Esophagus squamous epithelium (tissue), 5 donors: ENCODE measurements at regions not wholly inside any gene's neighbourhood (a gene's known extent, or its start where the extent isn't known, plus 50 kb on each side); places are given as distances from the start of the nearest gene placed in this dataset.

ENCODE experiments used
- DNase-seq: peaks from one replicate; lab custom pipeline; 2025; lab: John Stamatoyannopoulos, UW
- H3K27ac ChIP-seq, 4 donors: fragments of 200-600 bp; sonication (generic); one replicate each; pipeline ENCODE4 v1.5.1; 2016 to 2019; ENCODE audit warnings: mild to moderate bottlenecking in 1 of 4
- H3K27me3 ChIP-seq, 4 donors: fragments of 200-600 bp; sonication (generic); 1 replicate in 3 of 4; 2 replicates in 1 of 4; pipeline versions ENCODE4 v1.5.1 to v1.6.0; 2017 to 2021; ENCODE audit warnings: antibody characterized with exemption in 1 of 4
- H3K36me3 ChIP-seq, 3 donors: fragments of 200-600 bp; sonication (generic); one replicate each; pipeline ENCODE4 v1.5.1; 2016 to 2019
- H3K4me1 ChIP-seq, 3 donors: fragments of 200-600 bp; sonication (generic); one replicate each; pipeline ENCODE4 v1.5.1; 2017 to 2019
- H3K4me3 ChIP-seq, 4 donors: fragments of 200-600 bp; sonication (generic); 1 replicate in 3 of 4; 2 replicates in 1 of 4; pipeline ENCODE4 v1.5.1; 2016 to 2019; ENCODE audit warnings: mild to moderate bottlenecking in 2 of 4, moderate library complexity in 1 of 4
- H3K9me3 ChIP-seq, 3 donors: fragments of 200-600 bp; sonication (generic); one replicate each; pipeline ENCODE4 v1.5.1; 2016 to 2019
- POLR2A ChIP-seq, 4 donors: fragments of 450-650 bp; IDR thresholded peaks; one replicate each; pipeline ENCODE4 v1.6.1; 2017; ENCODE audit warnings: antibody characterized with exemption in 4 of 4, mild to moderate bottlenecking in 4 of 4, moderate library complexity in 3 of 4
- WGBS, 2 donors: methylation state at CpG; one replicate each; pipeline ENCODE4 v1.1.5; 2018; 5-methylcytosine and 5-hydroxymethylcytosine counted together
- intact Hi-C: fragments of 100-400 bp; cut with DNase I; formaldehyde crosslinking; loops from one replicate; pipeline ENCODE4 v1.15.0; 2022
- TF ChIP-seq, protein P1 (sequence below), 6 experiments: fragments of 450-650 bp in 4 of 6; fragments of 200-600 bp in 2 of 6; sonication (generic) in 2 of 6; IDR thresholded peaks; one replicate each; pipeline ENCODE4 v1.5.1; 2016 to 2019; ENCODE audit warnings: antibody characterized with exemption in 6 of 6, mild to moderate bottlenecking in 4 of 6, moderate library complexity in 4 of 6
- donor health status: DM: yes; HTN: yes; CAD: no.

DNA sequence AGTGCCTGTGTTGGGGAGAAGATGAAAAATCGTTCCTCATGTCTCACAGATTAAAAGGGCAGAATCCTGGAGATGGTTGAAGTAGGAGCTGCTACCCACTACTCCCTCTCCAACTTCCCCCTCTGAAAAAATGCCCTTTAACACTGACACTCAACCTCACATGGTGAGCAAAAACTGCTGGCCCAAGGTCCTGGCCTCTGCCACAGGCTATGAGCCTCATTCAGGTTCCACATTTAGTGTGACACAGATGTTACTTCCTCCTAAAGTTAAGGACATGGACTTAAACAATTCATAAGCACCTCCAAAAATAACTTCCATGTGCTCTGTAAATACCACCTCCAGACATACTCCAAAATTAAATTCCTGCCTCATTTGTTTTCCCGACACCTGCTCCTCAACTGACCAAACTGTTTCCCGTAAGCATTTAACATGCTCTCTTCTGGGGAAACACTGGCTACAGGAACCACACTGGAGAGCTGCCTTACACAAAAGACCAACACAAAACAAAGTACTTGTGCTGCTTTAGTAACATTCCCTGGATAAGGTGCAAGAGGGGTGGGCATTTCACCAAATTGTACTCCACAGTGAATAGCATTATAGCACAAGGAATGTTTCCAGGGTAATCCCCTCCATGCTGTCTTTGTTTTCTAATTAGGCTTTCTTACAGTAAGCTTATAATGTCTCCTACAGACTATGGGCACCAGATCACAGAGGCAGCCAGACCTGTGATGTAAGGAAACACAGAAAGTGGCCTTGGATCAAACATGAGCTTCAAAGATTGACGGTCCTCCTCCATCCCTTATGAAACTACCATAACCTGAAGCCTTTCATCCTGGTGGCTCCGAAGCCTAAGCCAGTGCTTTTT, 57.0 kb downstream of the PHLDA1 start:
- H3K27ac ChIP-seq, result no peak overlapping the region
- intact Hi-C loops, result no loop called here
- H3K4me3 ChIP-seq, result no peak overlapping the region
- TF ChIP-seq, protein P1, sequence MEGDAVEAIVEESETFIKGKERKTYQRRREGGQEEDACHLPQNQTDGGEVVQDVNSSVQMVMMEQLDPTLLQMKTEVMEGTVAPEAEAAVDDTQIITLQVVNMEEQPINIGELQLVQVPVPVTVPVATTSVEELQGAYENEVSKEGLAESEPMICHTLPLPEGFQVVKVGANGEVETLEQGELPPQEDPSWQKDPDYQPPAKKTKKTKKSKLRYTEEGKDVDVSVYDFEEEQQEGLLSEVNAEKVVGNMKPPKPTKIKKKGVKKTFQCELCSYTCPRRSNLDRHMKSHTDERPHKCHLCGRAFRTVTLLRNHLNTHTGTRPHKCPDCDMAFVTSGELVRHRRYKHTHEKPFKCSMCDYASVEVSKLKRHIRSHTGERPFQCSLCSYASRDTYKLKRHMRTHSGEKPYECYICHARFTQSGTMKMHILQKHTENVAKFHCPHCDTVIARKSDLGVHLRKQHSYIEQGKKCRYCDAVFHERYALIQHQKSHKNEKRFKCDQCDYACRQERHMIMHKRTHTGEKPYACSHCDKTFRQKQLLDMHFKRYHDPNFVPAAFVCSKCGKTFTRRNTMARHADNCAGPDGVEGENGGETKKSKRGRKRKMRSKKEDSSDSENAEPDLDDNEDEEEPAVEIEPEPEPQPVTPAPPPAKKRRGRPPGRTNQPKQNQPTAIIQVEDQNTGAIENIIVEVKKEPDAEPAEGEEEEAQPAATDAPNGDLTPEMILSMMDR (IDR thresholded peaks at IDR 0.05), result no peak
- no peak for TF ChIP-seq POLR2A (IDR thresholded peaks at IDR 0.05)
- no peak for DNase-seq
- H3K9me3 ChIP-seq, result no peaks in the 10 kb centered on the region
- H3K36me3 ChIP-seq, result no peaks in the 10 kb centered on the region
- no peaks in the 10 kb centered on the region for H3K27me3 ChIP-seq
- WGBS, 2 donors, result 70 to 92% methylated on average over 5 of the region's 5 CpGs
- peaks cover 26 to 37% (median 27%) of the 10 kb centered on the region in 3 donors for H3K4me1 ChIP-seq

DNA sequence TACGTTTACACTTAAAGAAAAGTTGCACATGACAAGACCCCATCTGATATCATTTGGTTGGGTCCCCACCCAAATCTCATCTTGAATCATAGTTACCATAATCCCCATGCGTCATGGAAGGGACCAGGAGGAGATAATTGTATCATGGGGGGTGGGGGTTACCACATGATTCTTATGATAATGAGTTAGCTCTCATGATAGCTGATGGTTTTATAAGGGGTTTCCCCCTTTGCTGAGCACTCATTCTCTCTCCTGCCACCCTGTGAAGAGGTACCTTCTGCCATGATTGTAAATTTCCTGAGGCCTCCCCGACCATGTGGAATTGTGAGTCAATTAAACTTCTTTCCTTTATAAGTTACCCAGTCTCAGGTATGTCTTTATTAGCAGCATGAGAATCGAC, 60.3 kb downstream of the PHLDA1 start:
- no peak for DNase-seq
- 86 to 96% methylated on average over 4 of the region's 4 CpGs for WGBS, 2 donors
- Histone ChIP-seq H3K27me3 (no peaks in the 10 kb centered on the region), H3K4me3 (no peak overlapping the region), H3K9me3 (no peaks in the 10 kb centered on the region), H3K36me3 (no peaks in the 10 kb centered on the region), H3K4me1 (peaks cover 0 to 7% (median 5%) of the 10 kb centered on the region in 3 donors), H3K27ac (no peak overlapping the region)
- intact Hi-C loops, result no loop called here
- TF ChIP-seq, protein P1 (IDR thresholded peaks at IDR 0.05), result no peak
- TF ChIP-seq POLR2A (IDR thresholded peaks at IDR 0.05), result no peak

DNA sequence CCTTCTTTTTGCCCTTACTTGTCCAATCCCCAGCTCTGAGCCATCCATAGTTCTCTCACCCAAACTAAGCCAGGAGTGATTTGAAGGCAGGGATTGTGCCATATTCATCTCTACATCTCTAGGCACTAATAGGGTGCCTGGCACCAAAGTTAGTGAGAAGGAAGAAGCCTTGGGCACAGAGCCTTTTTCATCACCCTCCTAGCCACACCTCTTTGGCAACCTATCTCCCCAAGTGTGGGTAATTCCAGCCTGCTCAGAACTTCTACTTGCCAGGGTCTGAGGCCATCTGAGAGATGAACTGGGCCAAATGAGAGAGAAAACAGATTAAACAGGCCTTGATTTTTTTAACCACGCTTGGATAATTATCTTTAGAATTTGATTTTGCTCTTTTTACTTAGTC, 61.3 kb downstream of the PHLDA1 start:
- 32 to 48% methylated on average over 1 of the region's 1 CpG for WGBS, 2 donors
- no peak overlapping the region for H3K4me3 ChIP-seq
- no peaks in the 10 kb centered on the region for H3K9me3 ChIP-seq
- no peaks in the 10 kb centered on the region for H3K36me3 ChIP-seq
- intact Hi-C loops, result no loop called here
- H3K27me3 ChIP-seq, result no peaks in the 10 kb centered on the region
- TF ChIP-seq, protein P1 (IDR thresholded peaks at IDR 0.05), result no peak
- no peak for TF ChIP-seq POLR2A (IDR thresholded peaks at IDR 0.05)
- peak overlapping the region in 1 of 4 donors; percentile 34 for H3K27ac ChIP-seq
- peaks cover 0 to 7% (median 5%) of the 10 kb centered on the region in 3 donors for H3K4me1 ChIP-seq
- DNase-seq, result no peak

DNA sequence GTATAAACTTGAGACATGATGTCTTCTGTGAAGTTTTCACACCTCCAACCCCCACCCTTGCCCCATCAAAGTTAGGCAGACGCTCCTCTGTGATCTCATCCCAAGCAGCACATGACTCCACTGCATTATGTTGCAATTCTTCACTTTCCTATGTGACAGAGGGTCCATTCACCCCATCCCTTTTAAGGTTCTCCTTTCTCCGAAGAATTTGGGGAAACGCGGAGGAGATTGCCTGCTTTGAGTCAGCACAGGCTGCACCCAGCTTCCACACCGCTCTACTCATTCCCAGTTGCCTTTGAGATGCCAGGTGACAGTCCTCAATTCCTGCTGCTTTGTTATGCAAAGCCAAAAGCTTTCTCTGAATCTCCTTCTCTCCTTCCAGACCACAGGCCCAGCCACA, 61.8 kb downstream of the PHLDA1 start:
- H3K4me1 ChIP-seq, result peaks cover 0 to 7% (median 5%) of the 10 kb centered on the region in 3 donors
- TF ChIP-seq, protein P1 (IDR thresholded peaks at IDR 0.05), result no peak
- TF ChIP-seq POLR2A (IDR thresholded peaks at IDR 0.05), result no peak
- no peak overlapping the region for H3K4me3 ChIP-seq
- 29 to 57% methylated on average over 5 of the region's 5 CpGs for WGBS, 2 donors
- no peak for DNase-seq
- no peaks in the 10 kb centered on the region for H3K9me3 ChIP-seq
- no peaks in the 10 kb centered on the region for H3K27me3 ChIP-seq
- H3K36me3 ChIP-seq, result no peaks in the 10 kb centered on the region
- H3K27ac ChIP-seq, result peak overlapping the region in 1 of 4 donors; percentile 34
- intact Hi-C loops, result no loop called here

DNA sequence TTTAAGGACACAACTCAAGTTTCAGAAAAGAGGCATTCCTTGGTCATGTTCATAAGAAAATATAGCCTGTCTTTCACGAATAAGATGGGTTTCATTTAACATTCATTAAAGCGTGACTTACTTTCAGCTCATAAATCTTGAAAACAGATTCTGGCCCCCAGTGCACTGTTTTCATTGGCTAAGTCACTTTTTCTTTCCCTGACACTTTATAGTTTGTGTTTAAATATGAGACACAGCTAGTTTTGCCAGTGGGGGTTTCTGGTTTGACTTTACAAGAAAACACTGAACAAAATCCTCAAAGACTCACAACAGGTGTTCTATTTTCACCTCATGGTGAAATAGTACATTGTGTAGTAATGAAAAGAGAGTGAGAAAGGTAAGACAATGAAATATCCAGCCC, 65.9 kb downstream of the PHLDA1 start:
- WGBS, 2 donors, result 81 to 83% methylated on average over 2 of the region's 2 CpGs
- Histone ChIP-seq H3K36me3 (no peaks in the 10 kb centered on the region), H3K9me3 (no peaks in the 10 kb centered on the region), H3K27ac (peak overlapping the region in 1 of 4 donors; percentile 6), H3K4me1 (peaks cover 0 to 14% (median 5%) of the 10 kb centered on the region in 3 donors), H3K4me3 (no peak overlapping the region), H3K27me3 (no peaks in the 10 kb centered on the region)
- intact Hi-C loops, result no loop called here
- TF ChIP-seq POLR2A (IDR thresholded peaks at IDR 0.05), result no peak
- TF ChIP-seq, protein P1 (IDR thresholded peaks at IDR 0.05), result no peak
- DNase-seq, result no peak
